ENCODE measurements at regions not wholly inside any gene's neighbourhood (a gene's known extent, or its start where the extent isn't known, plus 50 kb on each side); places are given as distances from the start of the nearest gene placed in this dataset.

- TF ChIP-seq, protein P1, sequence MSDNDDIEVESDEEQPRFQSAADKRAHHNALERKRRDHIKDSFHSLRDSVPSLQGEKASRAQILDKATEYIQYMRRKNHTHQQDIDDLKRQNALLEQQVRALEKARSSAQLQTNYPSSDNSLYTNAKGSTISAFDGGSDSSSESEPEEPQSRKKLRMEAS (IDR thresholded peaks at IDR 0.05), result no peak
- no peak for TF ChIP-seq EP300 (IDR thresholded peaks at IDR 0.05; ENCODE audit: borderline replicate concordance)
- TF ChIP-seq YY1 (IDR thresholded peaks at IDR 0.05; ENCODE audit: low read depth), result no peak
- TF ChIP-seq USF1 (IDR thresholded peaks at IDR 0.05), result no peak
- TF ChIP-seq CREB1 (IDR thresholded peaks at IDR 0.05; ENCODE audit: low read depth), result no peak
- TF ChIP-seq REST (IDR thresholded peaks at IDR 0.05; ENCODE audit: low read depth), result no peak
- no peak for TF ChIP-seq TEAD4 (IDR thresholded peaks at IDR 0.05)
These were observed 62.6 kb upstream of the SEMA3C start for GRCh38 chr7:80981405-80981804.

Measured in Ishikawa (cell line).